ENCODE measurements at regions not wholly inside any gene's neighbourhood (a gene's known extent, or its start where the extent isn't known, plus 50 kb on each side); places are given as distances from the start of the nearest gene placed in this dataset.
A peak's percentile ranks its signal among the peaks of the same experiment; 100 is the strongest.
"Not testable (repeated sequence)": the region's sequence is repeated elsewhere in the genome, so short reads cannot be mapped to it uniquely, and the experiment has no call there.

GRCh38 chr16:14002416-14002990, 68.6 kb upstream of the MRTFB start:
- DNase-seq (ENCODE audit: low read depth, low spot score): no peak

GRCh38 chr16:14003074-14003570, 68.0 kb upstream of the MRTFB start:
- peak; percentile 59 for DNase-seq (ENCODE audit: low read depth, low spot score)

DNA sequence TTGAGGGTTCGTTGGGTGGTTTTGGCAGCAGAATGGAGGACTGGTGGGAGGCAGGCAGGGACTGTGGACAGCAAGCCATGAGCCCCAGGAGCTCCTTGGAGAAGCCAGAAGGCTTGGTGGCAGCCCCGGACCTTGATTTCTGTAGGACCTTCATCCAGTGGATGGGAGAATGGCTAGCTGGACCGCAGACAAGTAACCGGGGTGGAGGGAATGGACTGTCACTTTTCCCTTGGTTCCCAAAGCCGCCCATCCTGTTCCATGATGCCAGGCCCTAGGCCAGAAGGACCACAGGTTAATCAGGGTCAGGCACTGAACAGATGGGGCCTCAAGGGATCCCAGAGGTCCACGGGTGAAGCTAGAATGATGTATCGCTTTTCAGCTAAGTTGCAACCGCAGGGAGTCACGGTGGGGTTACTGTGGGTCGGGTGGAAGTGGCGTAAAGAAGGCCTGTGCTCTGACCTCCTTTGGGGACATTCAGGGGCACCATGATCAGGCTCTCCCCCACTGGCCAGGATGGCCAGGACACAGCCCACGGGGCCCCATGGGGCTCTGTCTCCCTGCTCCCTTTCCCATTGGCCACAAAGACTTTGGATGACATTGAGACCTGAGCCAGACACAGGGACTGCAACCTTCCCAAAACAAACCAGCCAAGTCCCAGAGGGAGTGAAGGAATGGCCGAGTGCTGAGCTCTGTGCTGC, 66.9 kb upstream of the MRTFB start:
- no peak for DNase-seq (ENCODE audit: low read depth, low spot score)

DNA sequence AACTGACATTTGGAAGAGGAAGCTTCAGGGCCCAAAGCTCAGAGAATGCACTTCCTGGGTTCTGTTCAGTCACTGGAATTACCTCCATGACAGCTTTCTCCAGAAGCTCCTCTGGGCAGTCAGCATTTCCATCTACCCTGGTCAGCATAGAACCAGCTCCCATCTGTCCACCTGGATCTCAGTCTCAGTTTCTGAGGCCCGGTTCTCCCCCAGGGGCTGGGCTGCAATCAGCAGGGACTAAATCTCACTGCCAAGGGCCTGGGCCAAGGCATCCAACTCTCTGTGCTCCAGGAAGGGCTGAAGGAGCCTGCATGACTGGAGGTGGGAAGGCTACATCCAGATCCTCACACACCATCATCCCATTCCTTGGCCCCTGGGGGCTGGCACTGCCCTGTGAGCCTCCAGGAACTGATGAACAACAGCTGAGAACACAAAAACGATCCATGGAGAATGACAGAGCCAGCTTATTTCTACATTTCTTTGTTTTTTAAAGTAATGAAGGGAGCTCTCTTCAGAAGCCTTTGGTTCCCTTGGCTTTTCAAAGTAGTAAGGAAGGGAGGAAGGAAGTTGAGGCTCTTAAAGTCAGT, 66.3 kb upstream of the MRTFB start:
- no peak for DNase-seq (ENCODE audit: low read depth, low spot score)

GRCh38 chr16:14005335-14005734, 65.8 kb upstream of the MRTFB start:
- DNase-seq (ENCODE audit: low read depth, low spot score): no peak

GRCh38 chr16:14007450-14007849, 63.7 kb upstream of the MRTFB start:
- DNase-seq (ENCODE audit: low read depth, low spot score): no peak

DNA sequence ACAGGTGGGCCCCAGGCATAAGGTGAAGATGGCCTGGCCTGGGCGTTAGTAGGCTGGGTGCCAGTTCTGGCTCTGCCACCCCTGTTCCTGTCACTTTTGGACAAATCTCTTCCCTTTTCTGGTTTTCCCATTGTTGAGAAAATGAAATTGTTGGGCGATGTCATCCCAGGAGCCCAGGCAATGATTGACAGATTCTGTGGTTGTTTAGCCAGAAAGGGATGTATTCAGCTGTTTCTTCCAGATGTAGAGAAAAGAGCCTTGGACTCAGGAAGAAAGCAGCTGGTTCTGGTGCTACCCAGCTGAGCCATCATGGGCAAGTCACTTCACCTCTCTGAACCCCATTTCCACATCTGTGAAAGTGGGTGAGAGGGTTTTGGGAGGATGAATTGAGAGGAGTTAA, 60.1 kb upstream of the MRTFB start:
- no peak for DNase-seq (ENCODE audit: low read depth, low spot score)

GRCh38 chr16:14011846-14012245, 59.3 kb upstream of the MRTFB start:
- DNase-seq (ENCODE audit: low read depth, low spot score): no peak

DNA sequence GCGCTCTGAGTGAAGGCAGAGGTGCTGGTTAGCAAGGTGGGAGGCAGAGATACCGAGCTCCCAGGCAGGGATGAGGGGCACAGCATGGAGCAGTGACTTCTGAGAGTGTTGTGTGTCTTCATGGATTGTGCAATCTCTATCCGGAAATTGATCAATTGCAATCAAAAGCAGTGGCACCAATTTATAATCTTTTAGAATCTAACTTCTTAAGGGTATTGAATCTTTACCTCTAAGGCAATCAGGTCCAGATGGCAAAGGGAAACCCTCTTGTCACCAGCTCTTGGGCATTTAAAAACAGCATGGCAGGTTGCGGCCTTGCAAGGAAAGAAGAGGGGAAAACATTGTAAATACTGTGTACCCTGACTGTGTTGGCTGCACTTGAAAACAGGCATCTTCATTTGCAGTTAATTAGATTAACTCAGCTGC, 58.0 kb upstream of the MRTFB start:
- no peak for DNase-seq (ENCODE audit: low read depth, low spot score)

DNA sequence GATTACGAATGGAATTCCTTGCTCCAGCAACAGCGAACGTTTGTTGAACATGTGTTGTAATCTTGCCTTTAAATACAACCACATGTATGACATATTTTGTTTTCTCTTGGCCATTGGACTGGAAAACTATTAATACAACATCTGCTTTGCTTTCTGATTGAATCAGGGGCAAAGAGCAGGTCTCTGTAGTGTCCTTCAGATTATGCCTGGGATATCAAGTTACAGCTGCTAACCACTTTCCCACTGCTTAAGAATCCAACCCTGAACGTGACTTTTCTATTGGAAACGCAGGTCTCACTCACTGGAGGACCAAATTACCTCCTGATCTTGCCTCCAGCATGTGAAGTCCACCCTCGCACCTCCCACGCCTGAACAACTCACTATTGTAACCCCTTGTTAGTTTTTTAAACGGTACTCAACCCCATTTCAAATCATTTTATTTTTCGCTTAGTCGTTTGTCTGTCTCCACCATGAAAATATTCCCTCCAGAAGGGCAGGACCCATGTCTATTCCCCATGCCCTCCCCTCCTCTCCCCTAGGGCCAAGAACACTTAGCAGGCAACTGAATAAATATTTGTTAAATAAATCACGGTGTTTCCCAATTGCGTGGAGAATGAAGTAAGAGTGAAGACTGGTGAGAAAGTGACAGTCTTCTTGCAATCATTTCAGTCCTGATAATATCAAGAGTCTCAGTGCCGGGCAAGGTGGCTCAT, 57.4 kb upstream of the MRTFB start:
- no peak for DNase-seq (ENCODE audit: low read depth, low spot score)

- no peak for DNase-seq (ENCODE audit: low read depth, low spot score)
Observed at GRCh38 chr16:14014284-14014625, 56.9 kb upstream of the MRTFB start.

- DNase-seq (ENCODE audit: low read depth, low spot score): no peak
Observed at GRCh38 chr16:14015033-14015432, 56.1 kb upstream of the MRTFB start.

- DNase-seq (ENCODE audit: low read depth, low spot score): no peak
Observed at GRCh38 chr16:14015461-14015860, 55.7 kb upstream of the MRTFB start.

GRCh38 chr16:14015948-14016347, 55.2 kb upstream of the MRTFB start:
- no peak for DNase-seq (ENCODE audit: low read depth, low spot score)

DNA sequence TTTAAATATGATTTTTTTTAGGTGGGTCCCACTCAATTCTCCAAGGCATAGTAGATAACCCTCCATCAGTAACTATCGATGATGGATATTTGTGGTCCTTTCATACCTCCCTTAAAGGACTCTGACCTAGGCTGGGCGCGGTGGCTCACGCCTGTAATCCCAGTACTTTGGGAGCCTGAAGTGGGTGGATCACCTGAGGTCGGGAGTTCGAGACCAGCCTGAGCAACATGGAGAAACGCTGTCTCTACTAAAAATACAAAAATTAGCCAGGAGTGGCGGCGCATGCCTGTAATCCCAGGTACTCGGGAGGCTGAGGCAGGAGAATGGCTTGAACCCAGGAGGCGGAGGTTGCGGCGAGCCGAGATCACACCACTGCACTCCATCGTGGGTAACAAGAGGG, 54.8 kb upstream of the MRTFB start:
- not testable (repeated sequence) for DNase-seq (ENCODE audit: low read depth, low spot score)

DNA sequence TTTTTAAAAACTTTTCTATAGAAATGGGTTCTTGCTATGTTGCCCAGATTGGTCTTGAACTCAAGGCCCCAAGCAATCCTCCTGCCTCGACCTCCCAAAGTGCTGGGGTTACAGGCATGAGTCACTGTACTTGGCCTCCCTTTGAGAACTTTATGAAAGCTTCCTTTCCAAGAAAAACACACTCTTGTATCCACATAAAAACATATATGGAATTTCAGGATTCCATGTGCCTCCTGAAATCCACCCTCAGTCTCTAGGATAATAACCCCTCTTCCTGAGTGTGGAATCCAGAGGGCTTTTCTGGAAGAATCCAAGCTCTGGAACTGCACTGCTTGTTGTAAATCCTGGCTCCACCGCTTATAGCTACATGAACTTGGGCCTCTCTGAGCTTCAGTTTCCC, 53.2 kb upstream of the MRTFB start:
- no peak for DNase-seq (ENCODE audit: low read depth, low spot score)

GRCh38 chr16:14018851-14019250, 52.3 kb upstream of the MRTFB start:
- DNase-seq (ENCODE audit: low read depth, low spot score): no peak

DNA sequence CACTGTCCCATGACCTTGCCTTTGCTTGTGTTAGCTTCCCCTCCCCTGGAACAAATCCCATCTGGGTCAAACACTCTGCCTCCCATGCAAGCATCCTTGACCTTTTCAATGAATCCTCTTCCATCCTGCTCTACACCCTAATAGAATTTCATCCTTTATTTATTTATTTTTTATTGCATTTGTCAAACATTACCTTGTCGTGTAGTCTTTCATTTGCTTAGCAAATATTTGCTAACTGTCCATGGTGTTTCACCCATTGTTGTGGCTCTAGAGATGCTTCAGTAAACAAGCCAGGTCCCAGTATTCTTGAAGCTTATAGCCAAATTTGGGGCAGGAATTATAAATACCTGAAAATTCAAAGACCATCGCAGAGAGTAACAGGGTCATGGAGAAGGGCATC, 51.0 kb upstream of the MRTFB start:
- DNase-seq (ENCODE audit: low read depth, low spot score): no peak
